GM18519 (cell line): ENCODE measurements at regions not wholly inside any gene's neighbourhood (a gene's known extent, or its start where the extent isn't known, plus 50 kb on each side); places are given as distances from the start of the nearest gene placed in this dataset.

Experiments used
- ATAC-seq: cut with Tn5 transposase; IDR thresholded peaks from one replicate; pipeline ENCODE4 v1.9.1; 2021; ENCODE audit warnings: mild to moderate bottlenecking, moderate library complexity; ENCODE audit not compliant: unreplicated experiment, low FRiP score

GRCh38 chr7:40921589-40922315 lies 781.1 kb downstream of the INHBA start:
- no peak for ATAC-seq

- ATAC-seq: no peak
These were observed 784.0 kb downstream of the SUGCT start for GRCh38 chr7:40918701-40919271.

- no peak for ATAC-seq
These were observed 782.0 kb downstream of the SUGCT start for GRCh38 chr7:40916813-40917212.

GRCh38 chr7:40915071-40915470 lies 780.3 kb downstream of the SUGCT start:
- ATAC-seq: no peak
